GM19025 (cell line): ENCODE measurements at regions not wholly inside any gene's neighbourhood (a gene's known extent, or its start where the extent isn't known, plus 50 kb on each side); places are given as distances from the start of the nearest gene placed in this dataset.

Source experiments
- ATAC-seq: cut with Tn5 transposase; IDR thresholded peaks from one replicate; pipeline ENCODE4 v1.9.1; 2021; ENCODE audit warnings: mild to moderate bottlenecking, low read depth, moderate library complexity; ENCODE audit not compliant: unreplicated experiment

GRCh38 chr18:38076346-38077070 lies 510.9 kb upstream of the CELF4 start:
- no peak for ATAC-seq

- ATAC-seq: no peak
These were observed 508.8 kb upstream of the CELF4 start for GRCh38 chr18:38074298-38074876.

- ATAC-seq: no peak
These were observed 502.2 kb upstream of the CELF4 start for GRCh38 chr18:38067821-38068220.

- no peak for ATAC-seq
These were observed 501.5 kb upstream of the CELF4 start for GRCh38 chr18:38067086-38067485.

DNA sequence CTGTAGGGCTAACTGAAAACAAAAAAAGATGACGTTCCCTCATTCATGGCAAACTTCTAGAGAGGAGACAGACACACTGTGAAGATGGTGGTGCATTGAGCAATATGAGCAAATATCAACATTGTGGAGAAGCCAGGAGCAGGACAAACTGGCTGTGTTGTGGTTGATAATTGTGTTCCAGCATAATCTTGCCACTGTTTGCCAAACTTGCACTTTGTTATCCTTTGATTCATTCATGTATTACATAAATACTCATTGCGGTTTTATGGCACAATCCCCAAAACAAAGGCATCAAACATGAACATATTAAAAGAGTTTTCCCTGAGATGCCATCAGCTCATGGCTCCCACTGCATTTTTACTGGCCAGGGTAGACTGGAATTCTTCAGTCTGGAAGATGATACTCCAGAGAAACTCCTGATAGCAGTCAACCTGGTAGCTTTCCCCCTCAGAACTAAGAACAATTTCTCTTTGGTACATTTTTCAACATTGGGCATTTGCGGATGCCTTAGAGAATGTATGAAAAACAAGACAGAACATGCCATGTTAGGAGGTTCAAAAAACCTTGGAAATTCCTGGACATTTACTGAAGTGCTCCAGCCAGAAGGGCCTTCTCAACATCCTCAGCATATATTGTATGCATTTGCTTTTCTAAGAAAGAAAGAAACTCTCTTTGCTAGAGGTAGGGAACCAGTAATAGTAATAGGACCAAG lies 487.4 kb upstream of the CELF4 start:
- ATAC-seq: no peak

GRCh38 chr18:38047820-38048219 lies 482.2 kb upstream of the CELF4 start:
- ATAC-seq: no peak

- ATAC-seq: no peak
These were observed 481.1 kb upstream of the CELF4 start for GRCh38 chr18:38046651-38047050.

GRCh38 chr18:38045845-38046244 lies 480.2 kb upstream of the CELF4 start:
- no peak for ATAC-seq

GRCh38 chr18:38042211-38042890 lies 476.8 kb upstream of the CELF4 start:
- ATAC-seq: no peak

- ATAC-seq: no peak
These were observed 472.6 kb upstream of the CELF4 start for GRCh38 chr18:38038242-38038641.

DNA sequence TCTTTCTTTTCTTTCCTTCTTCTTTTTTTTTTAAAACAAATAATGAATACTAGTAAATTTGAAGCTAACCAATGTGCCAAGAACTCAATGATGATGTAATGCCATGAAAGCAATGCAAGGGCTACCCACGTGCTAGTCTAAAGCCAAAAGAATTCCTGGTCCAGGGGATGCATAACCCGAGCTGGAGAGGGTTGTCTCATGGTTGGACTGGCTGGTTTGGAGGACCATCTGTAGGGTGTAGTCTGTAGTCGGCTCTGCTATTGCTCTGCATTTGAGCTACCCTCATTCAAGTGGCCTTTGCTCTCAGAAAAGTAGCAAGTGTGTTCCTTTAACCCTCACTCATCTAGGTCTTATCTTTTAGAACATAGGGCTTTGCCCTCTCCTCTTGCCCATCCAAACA lies 469.6 kb upstream of the CELF4 start:
- ATAC-seq: no peak

DNA sequence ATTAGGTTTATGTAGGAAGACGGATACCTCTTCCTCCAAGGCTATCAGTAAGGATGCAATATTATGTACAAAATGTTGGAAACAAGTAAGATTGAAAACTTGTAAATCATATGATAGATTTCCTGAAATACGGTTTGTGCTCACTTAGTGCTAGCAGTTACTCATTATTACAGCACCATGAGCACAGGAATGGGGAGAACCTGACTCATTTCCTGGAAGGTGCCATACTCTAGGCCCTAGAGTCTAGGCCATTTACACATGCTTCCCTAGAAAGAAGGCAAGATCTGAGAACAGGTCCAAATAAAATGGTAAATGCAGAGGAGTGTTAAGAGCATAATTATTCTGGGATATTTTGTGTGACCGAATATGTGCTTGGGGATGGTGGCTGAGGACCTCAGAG lies 467.7 kb upstream of the CELF4 start:
- ATAC-seq: no peak

- ATAC-seq: no peak
These were observed 466.9 kb upstream of the CELF4 start for GRCh38 chr18:38032516-38032915.

DNA sequence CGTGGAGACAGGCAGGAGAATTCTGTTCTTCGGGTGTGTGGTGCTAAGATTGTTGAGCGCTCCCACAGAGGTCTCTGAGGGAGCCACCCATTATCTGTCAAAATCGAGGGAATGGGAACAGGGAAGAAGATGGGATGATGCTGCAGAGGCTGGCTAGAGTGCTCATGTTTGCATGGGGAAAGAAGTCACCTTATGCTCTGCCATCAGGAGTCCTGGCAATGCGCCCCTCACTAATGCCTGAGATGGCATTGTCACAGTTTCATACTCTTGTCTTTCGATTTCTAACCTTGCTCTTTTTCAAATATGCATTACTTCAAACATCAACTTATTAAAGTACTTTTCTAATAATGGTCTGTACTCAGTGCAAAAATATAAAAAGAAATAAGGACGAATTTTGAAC lies 463.3 kb upstream of the CELF4 start:
- ATAC-seq: no peak

DNA sequence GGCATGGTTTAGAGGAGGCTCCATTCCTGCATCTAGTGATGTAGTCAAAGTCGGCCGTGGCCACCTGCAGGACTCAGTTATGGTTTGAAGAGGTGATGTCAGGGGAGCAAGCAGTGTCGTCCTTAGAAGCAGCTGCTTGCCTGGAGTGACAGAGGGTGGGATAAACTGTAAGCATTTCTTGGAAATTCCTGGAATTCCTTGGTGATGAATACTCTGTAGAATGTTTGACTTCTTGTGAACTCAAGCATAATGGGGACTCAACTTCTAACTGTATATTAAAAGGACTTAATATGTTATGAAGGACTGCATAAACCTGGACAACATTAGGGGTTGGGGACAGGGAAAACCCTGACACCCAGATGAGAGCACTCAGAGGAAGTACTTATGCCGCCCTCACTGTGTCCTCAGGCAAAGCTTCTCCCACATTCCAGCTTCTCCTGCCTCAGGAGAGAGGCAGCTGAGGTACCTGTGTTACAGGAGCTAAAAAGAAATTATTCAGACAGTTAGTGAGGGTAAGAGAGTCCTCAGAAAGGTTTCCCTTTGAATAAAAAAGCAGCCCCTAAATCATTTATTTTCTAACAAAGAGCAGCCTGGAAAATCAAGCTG lies 459.9 kb upstream of the CELF4 start:
- no peak for ATAC-seq

DNA sequence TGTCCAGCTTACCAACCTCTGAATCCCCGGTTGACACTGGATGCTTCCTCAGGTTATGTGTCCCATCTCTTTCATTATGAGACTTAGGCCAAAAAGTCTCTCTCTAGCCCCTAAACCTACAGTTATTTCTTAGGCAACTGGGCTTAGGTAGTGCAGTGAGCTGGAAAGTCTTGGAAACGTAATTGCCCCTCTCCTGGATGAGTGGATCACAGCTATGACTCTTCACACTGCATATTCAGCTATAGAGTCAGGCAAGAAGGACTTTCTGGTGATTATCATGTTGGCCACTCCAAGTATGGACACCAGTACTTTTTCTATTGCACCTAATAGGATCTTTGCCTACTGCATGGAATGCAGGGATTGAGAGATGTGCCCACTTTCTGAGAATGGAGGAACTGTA lies 458.3 kb upstream of the CELF4 start:
- no peak for ATAC-seq

- ATAC-seq: no peak
These were observed 456.6 kb upstream of the CELF4 start for GRCh38 chr18:38022234-38022633.

- no peak for ATAC-seq
These were observed 453.7 kb upstream of the CELF4 start for GRCh38 chr18:38019292-38019691.

GRCh38 chr18:38010971-38011857 lies 445.6 kb upstream of the CELF4 start:
- no peak for ATAC-seq

DNA sequence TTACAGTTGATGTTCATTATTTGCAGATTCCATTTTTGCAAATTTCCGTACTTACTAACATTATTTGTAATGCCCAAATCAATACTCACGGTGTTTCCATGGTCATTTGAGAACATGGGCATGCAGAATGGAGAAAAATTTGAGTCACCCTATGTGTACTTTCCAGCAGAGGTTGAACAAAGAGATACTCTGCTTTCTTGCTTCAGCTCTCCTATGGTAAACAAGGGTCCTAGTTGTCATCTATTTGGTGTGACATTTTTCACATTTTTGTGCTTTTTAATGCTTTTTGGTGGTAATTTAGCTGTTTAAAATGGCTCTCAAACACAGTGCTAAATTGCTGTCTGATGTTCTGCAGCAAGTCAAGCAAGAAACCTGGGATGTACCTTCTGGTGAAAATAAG lies 444.4 kb upstream of the CELF4 start:
- ATAC-seq: no peak
